ENCODE measurements at regions not wholly inside any gene's neighbourhood (a gene's known extent, or its start where the extent isn't known, plus 50 kb on each side); places are given as distances from the start of the nearest gene placed in this dataset.
"Not testable (repeated sequence)": the region's sequence is repeated elsewhere in the genome, so short reads cannot be mapped to it uniquely, and the experiment has no call there.

- ATAC-seq (ENCODE audit: insufficient read depth, low read depth) = no peak
These were observed 1346.1 kb downstream of the BRINP3 start for GRCh38 chr1:189131576-189131975.

DNA sequence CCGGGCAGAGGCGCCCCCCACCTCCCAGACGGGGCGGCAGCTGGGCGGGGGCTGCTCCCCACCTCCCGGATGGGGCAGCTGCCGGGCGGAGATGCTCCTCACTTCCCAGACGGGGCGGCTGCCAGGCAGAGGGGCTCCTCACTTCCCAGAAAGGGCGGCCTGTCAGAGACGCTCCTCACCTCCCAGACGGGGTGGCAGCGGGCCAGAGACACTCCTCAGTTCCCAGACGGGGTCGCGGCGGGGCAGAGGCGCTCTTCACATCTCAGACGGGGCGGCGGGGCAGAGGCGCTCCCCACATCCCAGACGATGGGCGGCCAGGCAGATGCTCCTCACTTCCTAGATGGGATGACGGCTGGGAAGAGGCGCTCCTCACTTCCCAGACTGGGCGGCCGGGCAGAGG lies 1337.9 kb downstream of the BRINP3 start:
- not testable (repeated sequence) for H3K4me2 ChIP-seq (ENCODE audit: insufficient read depth, low read length); H3K9me3 ChIP-seq (ENCODE audit: insufficient read depth, low read length, severe bottlenecking); H3K27me3 ChIP-seq (ENCODE audit: insufficient read depth, low read length, poor library complexity); H4K20me1 ChIP-seq (ENCODE audit: insufficient read depth, low read length); H3K4me1 ChIP-seq (ENCODE audit: insufficient read depth, low read length); H2AFZ ChIP-seq (ENCODE audit: low read depth, low read length); H3K79me2 ChIP-seq (ENCODE audit: insufficient read depth, low read length); ATAC-seq (ENCODE audit: insufficient read depth, low read depth); H3K4me3 ChIP-seq (ENCODE audit: low read depth in 1 of 2, low read length in 2 of 2); DNase-seq; H3K9ac ChIP-seq (ENCODE audit: low read depth, low read length); H3K27ac ChIP-seq (ENCODE audit: low read length); H3K36me3 ChIP-seq (ENCODE audit: insufficient read depth, low read length)

More at GRCh38 chr1:189131576-189131975, 1346.1 kb downstream of the BRINP3 start:
- H3K4me1 ChIP-seq (ENCODE audit: insufficient read depth, low read length) = no peaks in the 10 kb centered on the region
- no peaks in the 10 kb centered on the region for H3K79me2 ChIP-seq (ENCODE audit: insufficient read depth, low read length)
- DNase-seq = no peak
- H3K27ac ChIP-seq (ENCODE audit: low read length) = no peak overlapping the region
- H3K4me3 ChIP-seq (ENCODE audit: low read depth in 1 of 2, low read length in 2 of 2) = no peak overlapping the region
- no peaks in the 10 kb centered on the region for H3K27me3 ChIP-seq (ENCODE audit: insufficient read depth, low read length, poor library complexity)
- H2AFZ ChIP-seq (ENCODE audit: low read depth, low read length) = no peak overlapping the region
- no peaks in the 10 kb centered on the region for H4K20me1 ChIP-seq (ENCODE audit: insufficient read depth, low read length)
- no peaks in the 10 kb centered on the region for H3K9me3 ChIP-seq (ENCODE audit: insufficient read depth, low read length, severe bottlenecking)
- H3K9ac ChIP-seq (ENCODE audit: low read depth, low read length) = no peak overlapping the region
- H3K4me2 ChIP-seq (ENCODE audit: insufficient read depth, low read length) = no peak overlapping the region
- no peaks in the 10 kb centered on the region for H3K36me3 ChIP-seq (ENCODE audit: insufficient read depth, low read length)
- no peak for TF ChIP-seq EZH2 (IDR thresholded peaks at IDR 0.05; ENCODE audit: borderline replicate concordance, low read depth, low read length, severe bottlenecking)
- TF ChIP-seq, protein P1, sequence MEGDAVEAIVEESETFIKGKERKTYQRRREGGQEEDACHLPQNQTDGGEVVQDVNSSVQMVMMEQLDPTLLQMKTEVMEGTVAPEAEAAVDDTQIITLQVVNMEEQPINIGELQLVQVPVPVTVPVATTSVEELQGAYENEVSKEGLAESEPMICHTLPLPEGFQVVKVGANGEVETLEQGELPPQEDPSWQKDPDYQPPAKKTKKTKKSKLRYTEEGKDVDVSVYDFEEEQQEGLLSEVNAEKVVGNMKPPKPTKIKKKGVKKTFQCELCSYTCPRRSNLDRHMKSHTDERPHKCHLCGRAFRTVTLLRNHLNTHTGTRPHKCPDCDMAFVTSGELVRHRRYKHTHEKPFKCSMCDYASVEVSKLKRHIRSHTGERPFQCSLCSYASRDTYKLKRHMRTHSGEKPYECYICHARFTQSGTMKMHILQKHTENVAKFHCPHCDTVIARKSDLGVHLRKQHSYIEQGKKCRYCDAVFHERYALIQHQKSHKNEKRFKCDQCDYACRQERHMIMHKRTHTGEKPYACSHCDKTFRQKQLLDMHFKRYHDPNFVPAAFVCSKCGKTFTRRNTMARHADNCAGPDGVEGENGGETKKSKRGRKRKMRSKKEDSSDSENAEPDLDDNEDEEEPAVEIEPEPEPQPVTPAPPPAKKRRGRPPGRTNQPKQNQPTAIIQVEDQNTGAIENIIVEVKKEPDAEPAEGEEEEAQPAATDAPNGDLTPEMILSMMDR (IDR thresholded peaks at IDR 0.05; ENCODE audit: borderline replicate concordance, extremely low read depth, low read length, poor library complexity, severe bottlenecking) = no peak

GRCh38 chr1:189141056-189141455 lies 1336.6 kb downstream of the BRINP3 start:
- H3K9ac ChIP-seq (ENCODE audit: low read depth, low read length) = no peak overlapping the region
- H3K79me2 ChIP-seq (ENCODE audit: insufficient read depth, low read length) = no peaks in the 10 kb centered on the region
- TF ChIP-seq, protein P1 (IDR thresholded peaks at IDR 0.05; ENCODE audit: borderline replicate concordance, extremely low read depth, low read length, poor library complexity, severe bottlenecking) = no peak
- TF ChIP-seq EZH2 (IDR thresholded peaks at IDR 0.05; ENCODE audit: borderline replicate concordance, low read depth, low read length, severe bottlenecking) = no peak
- ATAC-seq (ENCODE audit: insufficient read depth, low read depth) (peak; percentile 31; the same call in 2 of the 3 replicates), DNase-seq (peak; percentile 16)
- H3K4me3 ChIP-seq (ENCODE audit: low read depth in 1 of 2, low read length in 2 of 2) = no peak overlapping the region
- no peak overlapping the region for H2AFZ ChIP-seq (ENCODE audit: low read depth, low read length)
- H3K4me1 ChIP-seq (ENCODE audit: insufficient read depth, low read length) = no peaks in the 10 kb centered on the region
- H3K27me3 ChIP-seq (ENCODE audit: insufficient read depth, low read length, poor library complexity) = no peaks in the 10 kb centered on the region
- H3K4me2 ChIP-seq (ENCODE audit: insufficient read depth, low read length) = no peak overlapping the region
- no peaks in the 10 kb centered on the region for H3K36me3 ChIP-seq (ENCODE audit: insufficient read depth, low read length)
- H3K9me3 ChIP-seq (ENCODE audit: insufficient read depth, low read length, severe bottlenecking) = no peaks in the 10 kb centered on the region
- no peaks in the 10 kb centered on the region for H4K20me1 ChIP-seq (ENCODE audit: insufficient read depth, low read length)
- H3K27ac ChIP-seq (ENCODE audit: low read length) = no peak overlapping the region

DNA sequence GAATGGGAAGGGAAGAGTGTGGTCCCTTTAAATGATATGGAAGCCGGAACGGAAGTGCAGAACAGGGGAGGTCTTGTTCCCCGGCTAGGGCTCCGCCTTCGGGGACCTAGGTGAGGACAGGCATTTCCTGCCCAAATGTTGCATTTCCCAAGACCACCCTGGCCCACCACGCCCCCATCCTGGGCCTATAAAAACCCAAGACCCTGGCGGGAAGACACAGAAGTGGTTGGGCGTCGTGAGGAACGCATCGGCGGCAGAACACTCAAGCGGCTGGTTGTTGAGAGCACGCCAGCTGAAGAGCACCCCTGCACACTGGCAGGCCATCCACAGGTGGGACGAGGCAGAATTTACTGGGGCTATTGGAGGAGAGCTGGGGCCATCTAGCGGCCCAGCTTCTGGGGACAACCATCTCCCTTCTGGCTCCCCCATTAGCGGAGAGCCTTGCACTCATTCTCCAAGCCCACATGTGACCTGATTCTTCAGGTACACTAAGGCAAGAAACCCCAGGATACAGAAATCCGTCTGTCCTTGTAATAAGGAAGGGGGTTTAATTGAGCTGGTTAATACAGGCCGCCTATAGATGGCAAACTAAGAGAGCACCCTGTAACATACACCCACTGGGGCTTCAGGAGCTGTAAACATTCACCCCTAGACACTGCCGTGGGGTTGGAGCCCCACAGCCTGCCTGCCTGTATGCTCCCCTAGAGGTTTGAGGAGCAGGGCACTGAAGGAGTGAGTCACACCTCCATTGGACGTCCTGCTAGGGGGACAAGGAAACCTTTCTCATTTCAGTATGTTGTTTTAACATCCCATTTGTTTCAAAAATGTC lies 1327.9 kb downstream of the BRINP3 start:
- Histone ChIP-seq H3K9me3 (ENCODE audit: insufficient read depth, low read length, severe bottlenecking) (no peaks in the 10 kb centered on the region), H3K36me3 (ENCODE audit: insufficient read depth, low read length) (no peaks in the 10 kb centered on the region), H3K4me3 (ENCODE audit: low read depth in 1 of 2, low read length in 2 of 2) (no peak overlapping the region), H4K20me1 (ENCODE audit: insufficient read depth, low read length) (no peaks in the 10 kb centered on the region), H2AFZ (ENCODE audit: low read depth, low read length) (no peak overlapping the region), H3K4me1 (ENCODE audit: insufficient read depth, low read length) (no peaks in the 10 kb centered on the region), H3K4me2 (ENCODE audit: insufficient read depth, low read length) (no peak overlapping the region), H3K9ac (ENCODE audit: low read depth, low read length) (no peak overlapping the region), H3K79me2 (ENCODE audit: insufficient read depth, low read length) (no peaks in the 10 kb centered on the region), H3K27ac (ENCODE audit: low read length) (no peak overlapping the region), H3K27me3 (ENCODE audit: insufficient read depth, low read length, poor library complexity) (no peaks in the 10 kb centered on the region)
- TF ChIP-seq EZH2 (IDR thresholded peaks at IDR 0.05; ENCODE audit: borderline replicate concordance, low read depth, low read length, severe bottlenecking) = no peak
- no peak for DNase-seq
- no peak for ATAC-seq (ENCODE audit: insufficient read depth, low read depth)
